ENCODE measurements at regions not wholly inside any gene's neighbourhood (a gene's known extent, or its start where the extent isn't known, plus 50 kb on each side); places are given as distances from the start of the nearest gene placed in this dataset.

GRCh38 chr1:219085082-219085481 lies 88.6 kb upstream of the LYPLAL1 start (continued):
- TF ChIP-seq E2F1 (CRISPR knock-in tag; IDR thresholded peaks at IDR 0.05) (no peak), MAX (CRISPR knock-in tag; IDR thresholded peaks at IDR 0.05) (no peak), ZNF274 (IDR thresholded peaks at IDR 0.05; ENCODE audit: borderline replicate concordance, low read depth, low read length) (no peak), ZNF764 (CRISPR knock-in tag; IDR thresholded peaks at IDR 0.05; ENCODE audit: low read depth) (no peak)
- TF ChIP-seq, protein P1, sequence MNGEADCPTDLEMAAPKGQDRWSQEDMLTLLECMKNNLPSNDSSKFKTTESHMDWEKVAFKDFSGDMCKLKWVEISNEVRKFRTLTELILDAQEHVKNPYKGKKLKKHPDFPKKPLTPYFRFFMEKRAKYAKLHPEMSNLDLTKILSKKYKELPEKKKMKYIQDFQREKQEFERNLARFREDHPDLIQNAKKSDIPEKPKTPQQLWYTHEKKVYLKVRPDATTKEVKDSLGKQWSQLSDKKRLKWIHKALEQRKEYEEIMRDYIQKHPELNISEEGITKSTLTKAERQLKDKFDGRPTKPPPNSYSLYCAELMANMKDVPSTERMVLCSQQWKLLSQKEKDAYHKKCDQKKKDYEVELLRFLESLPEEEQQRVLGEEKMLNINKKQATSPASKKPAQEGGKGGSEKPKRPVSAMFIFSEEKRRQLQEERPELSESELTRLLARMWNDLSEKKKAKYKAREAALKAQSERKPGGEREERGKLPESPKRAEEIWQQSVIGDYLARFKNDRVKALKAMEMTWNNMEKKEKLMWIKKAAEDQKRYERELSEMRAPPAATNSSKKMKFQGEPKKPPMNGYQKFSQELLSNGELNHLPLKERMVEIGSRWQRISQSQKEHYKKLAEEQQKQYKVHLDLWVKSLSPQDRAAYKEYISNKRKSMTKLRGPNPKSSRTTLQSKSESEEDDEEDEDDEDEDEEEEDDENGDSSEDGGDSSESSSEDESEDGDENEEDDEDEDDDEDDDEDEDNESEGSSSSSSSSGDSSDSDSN (IDR thresholded peaks at IDR 0.05; ENCODE audit: borderline replicate concordance in 1 of 2, low read depth in 2 of 2, low read length in 2 of 2), result no peak

DNA sequence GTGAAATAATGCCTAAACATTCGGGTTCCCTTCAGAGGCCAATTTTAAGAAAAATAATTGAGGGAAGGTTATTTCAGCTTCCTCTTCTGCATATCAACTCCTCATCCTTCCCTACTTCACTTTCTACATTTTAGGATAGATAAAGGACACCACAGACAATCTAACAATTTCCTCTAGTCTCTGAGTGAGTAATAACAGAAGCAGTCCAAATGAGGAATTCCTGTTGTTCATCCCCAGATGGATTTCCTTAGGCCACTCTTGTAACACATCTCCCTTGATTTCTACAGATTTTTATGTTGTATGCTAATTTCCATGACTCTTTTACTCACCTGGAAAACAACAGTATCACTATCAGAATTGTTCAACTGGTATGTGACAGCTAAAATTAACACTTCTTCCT lies 87.7 kb upstream of the LYPLAL1 start:
- ChIA-PET POLR2A (no interaction called here), CTCF (ENCODE audit: low intra/inter-chr PET ratio) (no interaction called here)
- intact Hi-C loops (cut with micrococcal nuclease) (no loop called here), in situ Hi-C loops (cut with MboI) (no loop called here)
- H4K20me1 ChIP-seq (replicated peaks; ENCODE audit: control insufficient read depth, insufficient read depth, low read length), result no peaks in the 10 kb centered on the region
- BruUV-seq (replicated peaks), result no TSS peak
- H3K27me3 ChIP-seq (ENCODE audit: control insufficient read depth in 2 of 2, insufficient read depth in 2 of 2, low read length in 2 of 2), result no peaks in the 10 kb centered on the region
- no peaks in the 10 kb centered on the region for H3K9me1 ChIP-seq (ENCODE audit: control insufficient read depth, insufficient read depth, low read length)
- H3K79me2 ChIP-seq (ENCODE audit: control insufficient read depth, insufficient read depth, low read length), result no peaks in the 10 kb centered on the region
- no peak for ATAC-seq
- H3K4me2 ChIP-seq (ENCODE audit: insufficient read depth, low read length), result no peak overlapping the region
- H3K36me3 ChIP-seq (ENCODE audit: control insufficient read depth, insufficient read depth, low read length), result no peaks in the 10 kb centered on the region
- H3K27ac ChIP-seq (ENCODE audit: extremely low read depth, low read depth, low read length), result no peak overlapping the region
- peaks cover 4 to 33% of the 10 kb centered on the region in 2 experiments; a peak in 4 of 5 replicates for H3K4me1 ChIP-seq (replicated peaks in 1 of 2; ENCODE audit: control insufficient read depth in 2 of 2, insufficient read depth in 2 of 2, low read length in 2 of 2)
- no peak for DNase-seq (ENCODE audit: extremely low read depth in 1 of 4, low spot score in 3 of 4)
- no peaks in the 10 kb centered on the region for H3K9me3 ChIP-seq (replicated peaks; ENCODE audit: control insufficient read depth, insufficient read depth, low read depth, low read length)
- peak overlapping the region; percentile 35 for H2AFZ ChIP-seq (ENCODE audit: low read depth, low read length)
- H3K4me3 ChIP-seq, result no peak overlapping the region
- no peak for TF ChIP-seq ZNF398 (CRISPR knock-in tag; IDR thresholded peaks at IDR 0.05)
- TF ChIP-seq EP300 (IDR thresholded peaks at IDR 0.05; ENCODE audit: low read length), result no peak
- TF ChIP-seq MXI1 (IDR thresholded peaks at IDR 0.05; ENCODE audit: low read depth, low read length), result no peak
- no peak for TF ChIP-seq ZNF717 (CRISPR knock-in tag; IDR thresholded peaks at IDR 0.05)
- TF ChIP-seq ZNF830 (CRISPR knock-in tag; IDR thresholded peaks at IDR 0.05), result no peak
- no peak for TF ChIP-seq OTX1 (CRISPR knock-in tag; IDR thresholded peaks at IDR 0.05)
- WGBS (ENCODE audit: insufficient coverage, low coverage, missing lambda C conversion rate), result 29% methylated on average over 1 of the region's 1 CpG
- no peak overlapping the region for H3K9ac ChIP-seq (ENCODE audit: insufficient read depth in 1 of 2, low read depth in 2 of 2, low read length in 2 of 2)
- no peak for FAIRE-seq
